ENCODE measurements at regions not wholly inside any gene's neighbourhood (a gene's known extent, or its start where the extent isn't known, plus 50 kb on each side); places are given as distances from the start of the nearest gene placed in this dataset.

- Histone ChIP-seq H4K20me1 (ENCODE audit: insufficient read depth, low read length) (no peaks in the 10 kb centered on the region), H3K27me3 (ENCODE audit: insufficient read depth, low read length) (no peaks in the 10 kb centered on the region), H3K4me2 (ENCODE audit: low read length) (no peak overlapping the region), H2AFZ (ENCODE audit: low read length) (no peak overlapping the region), H3K4me1 (ENCODE audit: insufficient read depth, low read length, severe bottlenecking) (no peaks in the 10 kb centered on the region), H3K9ac (ENCODE audit: low read length) (no peak overlapping the region), H3F3A (ENCODE audit: insufficient read depth, low read length) (no peaks in the 10 kb centered on the region), H3K9me2 (ENCODE audit: low read depth, low read length) (no peaks in the 10 kb centered on the region), H3K36me3 (ENCODE audit: insufficient read depth, low read length) (no peaks in the 10 kb centered on the region), H3K27ac (ENCODE audit: low read depth, low read length, poor library complexity, severe bottlenecking) (no peak overlapping the region), H3K9me3 (ENCODE audit: low read length) (no peaks in the 10 kb centered on the region), H3K79me2 (ENCODE audit: insufficient read depth, low read length) (no peaks in the 10 kb centered on the region), H3K4me3 (ENCODE audit: low read depth, low read length, poor library complexity, severe bottlenecking) (no peak overlapping the region)
- TF ChIP-seq CTCF (IDR thresholded peaks at IDR 0.05; ENCODE audit: low read length) (no peak), EZH2 (IDR thresholded peaks at IDR 0.05; ENCODE audit: borderline replicate concordance, low read length) (no peak)
Measured at GRCh38 chr10:129170812-129171211, 296.2 kb upstream of the MGMT start.

GRCh38 chr10:129171812-129172211 is 295.2 kb upstream of the MGMT start:
- Histone ChIP-seq H3K79me2 (ENCODE audit: insufficient read depth, low read length) (no peaks in the 10 kb centered on the region), H4K20me1 (ENCODE audit: insufficient read depth, low read length) (no peaks in the 10 kb centered on the region), H3K4me3 (ENCODE audit: low read depth, low read length, poor library complexity, severe bottlenecking) (no peak overlapping the region), H3K4me2 (ENCODE audit: low read length) (no peak overlapping the region), H3K27me3 (ENCODE audit: insufficient read depth, low read length) (no peaks in the 10 kb centered on the region), H2AFZ (ENCODE audit: low read length) (no peak overlapping the region), H3K36me3 (ENCODE audit: insufficient read depth, low read length) (no peaks in the 10 kb centered on the region), H3K4me1 (ENCODE audit: insufficient read depth, low read length, severe bottlenecking) (no peaks in the 10 kb centered on the region), H3K9me2 (ENCODE audit: low read depth, low read length) (no peaks in the 10 kb centered on the region), H3K9ac (ENCODE audit: low read length) (no peak overlapping the region), H3K9me3 (ENCODE audit: low read length) (no peaks in the 10 kb centered on the region), H3F3A (ENCODE audit: insufficient read depth, low read length) (no peaks in the 10 kb centered on the region), H3K27ac (ENCODE audit: low read depth, low read length, poor library complexity, severe bottlenecking) (no peak overlapping the region)
- no peak for TF ChIP-seq EZH2 (IDR thresholded peaks at IDR 0.05; ENCODE audit: borderline replicate concordance, low read length)
- TF ChIP-seq CTCF (IDR thresholded peaks at IDR 0.05; ENCODE audit: low read length) = no peak

DNA sequence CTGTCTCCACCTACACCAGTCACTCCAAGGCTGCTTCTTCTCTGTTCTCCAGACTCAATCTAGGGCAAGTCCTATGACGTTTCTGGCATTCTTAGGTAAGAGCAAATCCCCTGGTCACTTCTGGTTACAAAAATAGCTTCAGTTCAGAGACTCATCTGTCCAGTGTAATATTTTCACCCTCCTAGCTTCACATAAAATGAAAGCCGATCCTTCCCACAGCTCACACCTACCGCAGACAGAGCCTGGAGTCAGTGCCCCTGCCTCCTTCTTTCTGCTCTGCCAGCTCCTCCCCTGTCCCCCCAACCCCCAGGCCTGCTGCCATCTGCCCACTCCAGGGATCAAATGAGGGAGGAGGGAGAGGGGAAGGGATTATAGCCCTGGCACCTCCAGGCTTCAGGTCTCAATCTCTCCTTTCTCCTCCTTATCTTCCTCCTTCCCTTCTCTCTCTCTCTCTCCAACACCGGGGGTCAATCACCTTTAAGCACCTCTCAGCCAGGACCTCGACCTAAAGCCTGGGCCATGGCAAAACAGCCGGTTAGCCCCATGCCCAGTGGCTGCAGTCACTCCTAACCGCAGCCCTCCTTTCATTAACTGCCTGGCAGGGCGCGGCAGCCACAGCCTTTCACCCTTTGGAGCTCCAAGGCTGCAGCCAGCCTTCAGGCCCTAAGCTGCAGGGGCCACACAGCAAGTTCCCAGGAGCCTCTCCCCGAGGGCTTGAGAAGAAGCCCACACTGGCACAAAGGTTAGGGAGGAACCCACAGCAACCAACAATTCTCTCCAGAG is 292.6 kb upstream of the MGMT start:
- no peak for TF ChIP-seq EZH2 (IDR thresholded peaks at IDR 0.05; ENCODE audit: borderline replicate concordance, low read length)
- no peaks in the 10 kb centered on the region for H3K4me1 ChIP-seq (ENCODE audit: insufficient read depth, low read length, severe bottlenecking)
- no peaks in the 10 kb centered on the region for H3K9me2 ChIP-seq (ENCODE audit: low read depth, low read length)
- H3K27ac ChIP-seq (ENCODE audit: low read depth, low read length, poor library complexity, severe bottlenecking) = no peak overlapping the region
- no peaks in the 10 kb centered on the region for H3K36me3 ChIP-seq (ENCODE audit: insufficient read depth, low read length)
- H3K79me2 ChIP-seq (ENCODE audit: insufficient read depth, low read length) = no peaks in the 10 kb centered on the region
- no peak overlapping the region for H2AFZ ChIP-seq (ENCODE audit: low read length)
- H3K9me3 ChIP-seq (ENCODE audit: low read length) = no peaks in the 10 kb centered on the region
- H3K27me3 ChIP-seq (ENCODE audit: insufficient read depth, low read length) = no peaks in the 10 kb centered on the region; the same call in 1 of the 2 replicates
- H3K9ac ChIP-seq (ENCODE audit: low read length) = no peak overlapping the region
- H3K4me2 ChIP-seq (ENCODE audit: low read length) = no peak overlapping the region
- no peaks in the 10 kb centered on the region for H3F3A ChIP-seq (ENCODE audit: insufficient read depth, low read length)
- no peaks in the 10 kb centered on the region for H4K20me1 ChIP-seq (ENCODE audit: insufficient read depth, low read length)
- no peak overlapping the region for H3K4me3 ChIP-seq (ENCODE audit: low read depth, low read length, poor library complexity, severe bottlenecking)
